Calu3 (cell line): ENCODE measurements at regions not wholly inside any gene's neighbourhood (a gene's known extent, or its start where the extent isn't known, plus 50 kb on each side); places are given as distances from the start of the nearest gene placed in this dataset.
"Not testable (repeated sequence)": the region's sequence is repeated elsewhere in the genome, so short reads cannot be mapped to it uniquely, and the experiment has no call there.

Source experiments
- BruUV-seq: library from RNA; stranded (reverse); fragments of 400-500 nt; replicated peaks from 2 replicates; lab custom pipeline; 2021; lab: Mats Ljungman, UMichigan
- CTCF ChIA-PET: fragments of 300-600 bp; sonication (Branson Sonifier 250); formaldehyde crosslinking; loops from one replicate; lab custom pipeline; 2022; ENCODE audit warnings: antibody characterized with exemption; lab: Charles Lee
- DNase-seq: peaks from one replicate; pipeline ENCODE4 v3.0.0; 2022
- H3K27ac Mint-ChIP-seq: one replicate; pipeline ENCODE4 v1.8.0; 2022; ENCODE audit warnings: mixed read lengths; ENCODE audit not compliant: unreplicated experiment
- H3K27me3 Mint-ChIP-seq: one replicate; pipeline ENCODE4 v1.8.0; 2022; ENCODE audit warnings: mixed read lengths; ENCODE audit not compliant: unreplicated experiment
- H3K36me3 Mint-ChIP-seq: one replicate; pipeline ENCODE4 v1.8.0; 2022; ENCODE audit warnings: mild to moderate bottlenecking, moderate library complexity, mixed read lengths; ENCODE audit not compliant: insufficient read depth, unreplicated experiment
- H3K4me1 Mint-ChIP-seq: one replicate; pipeline ENCODE4 v1.8.0; 2022; ENCODE audit warnings: mild to moderate bottlenecking, low read depth, mixed read lengths; ENCODE audit not compliant: unreplicated experiment
- H3K4me3 Mint-ChIP-seq: one replicate; pipeline ENCODE4 v1.8.0; 2022; ENCODE audit warnings: mild to moderate bottlenecking, low read depth, moderate library complexity, mixed read lengths; ENCODE audit not compliant: unreplicated experiment
- H3K9me3 Mint-ChIP-seq: one replicate; pipeline ENCODE4 v1.8.0; 2022; ENCODE audit warnings: low read depth, mixed read lengths; ENCODE audit not compliant: unreplicated experiment
- intact Hi-C: fragments of 100-400 bp; cut with micrococcal nuclease; formaldehyde crosslinking; loops from one replicate; pipeline ENCODE4 v1.10.0; 2022; ENCODE audit not compliant: unreplicated experiment
- TF ChIP-seq, protein P1 (sequence below): fragments of 200-600 bp; IDR thresholded peaks from one replicate; pipeline ENCODE4 v1.8.0; 2022; ENCODE audit warnings: antibody characterized with exemption; ENCODE audit not compliant: unreplicated experiment

DNA sequence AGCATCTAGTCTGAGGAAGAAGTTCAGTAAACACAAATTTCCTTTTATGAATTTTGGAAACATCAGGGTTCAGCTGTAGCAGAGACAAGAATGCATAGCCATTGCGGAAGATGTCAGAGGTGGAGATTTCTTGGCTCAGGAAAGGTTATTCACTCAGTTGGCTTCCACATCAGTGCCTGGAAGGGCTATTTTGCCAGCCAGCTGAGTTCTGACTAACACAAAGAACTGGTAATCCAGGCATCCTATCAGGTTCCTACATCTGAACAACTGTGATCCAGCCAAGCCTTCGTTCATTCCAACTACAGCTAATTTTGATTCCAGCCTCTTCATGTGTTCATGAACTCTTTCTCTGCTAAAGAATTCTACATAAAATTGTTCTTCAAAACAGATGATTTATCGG lies 965.6 kb downstream of the XPNPEP1 start:
- TF ChIP-seq, protein P1, sequence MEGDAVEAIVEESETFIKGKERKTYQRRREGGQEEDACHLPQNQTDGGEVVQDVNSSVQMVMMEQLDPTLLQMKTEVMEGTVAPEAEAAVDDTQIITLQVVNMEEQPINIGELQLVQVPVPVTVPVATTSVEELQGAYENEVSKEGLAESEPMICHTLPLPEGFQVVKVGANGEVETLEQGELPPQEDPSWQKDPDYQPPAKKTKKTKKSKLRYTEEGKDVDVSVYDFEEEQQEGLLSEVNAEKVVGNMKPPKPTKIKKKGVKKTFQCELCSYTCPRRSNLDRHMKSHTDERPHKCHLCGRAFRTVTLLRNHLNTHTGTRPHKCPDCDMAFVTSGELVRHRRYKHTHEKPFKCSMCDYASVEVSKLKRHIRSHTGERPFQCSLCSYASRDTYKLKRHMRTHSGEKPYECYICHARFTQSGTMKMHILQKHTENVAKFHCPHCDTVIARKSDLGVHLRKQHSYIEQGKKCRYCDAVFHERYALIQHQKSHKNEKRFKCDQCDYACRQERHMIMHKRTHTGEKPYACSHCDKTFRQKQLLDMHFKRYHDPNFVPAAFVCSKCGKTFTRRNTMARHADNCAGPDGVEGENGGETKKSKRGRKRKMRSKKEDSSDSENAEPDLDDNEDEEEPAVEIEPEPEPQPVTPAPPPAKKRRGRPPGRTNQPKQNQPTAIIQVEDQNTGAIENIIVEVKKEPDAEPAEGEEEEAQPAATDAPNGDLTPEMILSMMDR: no peak
- Mint-ChIP-seq H3K27me3 (no peaks in the 10 kb centered on the region), H3K27ac (no peak overlapping the region), H3K4me3 (no peak overlapping the region), H3K36me3 (no peaks in the 10 kb centered on the region), H3K9me3 (peaks cover 5% of the 10 kb centered on the region), H3K4me1 (no peaks in the 10 kb centered on the region)
- no TSS peak for BruUV-seq
- DNase-seq: no peak
- CTCF ChIA-PET: no interaction called here
- intact Hi-C loops: no loop called here

DNA sequence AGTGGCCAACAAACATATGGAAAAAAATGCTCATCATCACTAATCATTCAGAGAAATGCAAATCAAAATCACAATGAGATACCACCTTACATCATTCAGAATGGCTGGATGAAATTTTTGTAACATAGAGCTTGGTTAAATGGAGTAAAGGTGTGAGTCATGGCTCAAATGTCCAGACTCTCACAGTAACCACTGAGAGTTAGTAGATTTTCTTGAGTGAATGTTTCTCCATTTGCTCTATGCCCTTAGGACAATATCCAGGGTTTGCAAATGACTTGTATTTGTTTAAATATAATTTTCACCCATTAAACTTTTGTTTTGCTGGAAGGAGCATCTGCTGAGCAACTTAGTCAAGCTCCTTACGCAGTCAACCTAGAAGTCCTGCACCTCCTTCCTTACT lies 967.2 kb downstream of the XPNPEP1 start:
- CTCF ChIA-PET: no interaction called here
- no peaks in the 10 kb centered on the region for H3K4me1 Mint-ChIP-seq
- H3K9me3 Mint-ChIP-seq: peaks cover 11% of the 10 kb centered on the region
- H3K36me3 Mint-ChIP-seq: no peaks in the 10 kb centered on the region
- no peaks in the 10 kb centered on the region for H3K27me3 Mint-ChIP-seq
- no peak for DNase-seq
- no TSS peak for BruUV-seq
- intact Hi-C loops: no loop called here
- no peak overlapping the region for H3K27ac Mint-ChIP-seq
- H3K4me3 Mint-ChIP-seq: no peak overlapping the region
- TF ChIP-seq, protein P1: no peak

DNA sequence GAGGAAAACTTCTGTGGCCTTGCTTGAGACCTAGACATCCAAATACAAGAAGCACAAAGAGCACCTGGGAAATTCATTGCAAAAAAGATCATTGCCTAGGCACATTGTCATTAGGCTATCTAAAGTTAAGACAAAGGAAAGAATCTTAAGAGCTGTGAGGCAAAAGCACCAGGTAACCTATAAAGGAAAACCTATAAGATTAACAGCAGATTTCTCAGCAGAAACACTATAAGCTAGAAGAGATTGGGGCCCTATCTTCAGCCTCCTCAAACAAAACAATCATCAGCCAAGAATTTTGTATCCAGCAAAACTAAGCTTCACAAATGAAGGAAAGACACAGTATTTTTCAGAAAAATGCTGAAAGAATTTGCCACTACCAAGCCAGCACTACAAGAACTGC lies 1003.3 kb downstream of the XPNPEP1 start:
- H3K36me3 Mint-ChIP-seq, DNase-seq, H3K27ac Mint-ChIP-seq, intact Hi-C loops, H3K9me3 Mint-ChIP-seq, H3K27me3 Mint-ChIP-seq, BruUV-seq, H3K4me1 Mint-ChIP-seq, CTCF ChIA-PET, H3K4me3 Mint-ChIP-seq: not testable (repeated sequence)

DNA sequence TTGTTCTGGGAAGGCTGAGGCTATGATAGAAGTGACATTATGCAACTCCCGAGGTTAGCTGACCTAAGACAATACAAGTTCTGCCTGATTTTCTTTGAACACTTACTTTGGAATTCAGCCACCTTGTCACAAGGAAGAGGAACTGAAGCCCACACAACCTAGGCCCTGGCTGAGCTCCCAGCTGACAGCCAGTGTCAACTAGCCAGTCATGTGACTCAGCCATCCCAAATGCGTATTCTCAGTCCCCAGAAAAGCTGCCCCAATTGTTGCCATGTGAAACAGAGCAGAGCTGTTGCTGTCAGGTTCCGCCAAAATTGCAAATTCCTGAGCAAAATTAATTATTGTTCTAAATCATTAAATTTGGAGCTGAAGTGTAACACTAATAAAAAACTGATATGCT lies 1010.0 kb downstream of the XPNPEP1 start:
- H3K27ac Mint-ChIP-seq: no peak overlapping the region
- intact Hi-C loops: no loop called here
- H3K4me3 Mint-ChIP-seq: no peak overlapping the region
- CTCF ChIA-PET: interaction anchor here (0.6 kb wide), 1 partner anchor 73 kb away, joined by 3 read pairs; no protein-coding TSS in a partner anchor
- no TSS peak for BruUV-seq
- DNase-seq: no peak
- peaks cover 7% of the 10 kb centered on the region for H3K9me3 Mint-ChIP-seq
- TF ChIP-seq, protein P1: no peak
- H3K36me3 Mint-ChIP-seq: no peaks in the 10 kb centered on the region
- no peaks in the 10 kb centered on the region for H3K27me3 Mint-ChIP-seq
- H3K4me1 Mint-ChIP-seq: no peaks in the 10 kb centered on the region

DNA sequence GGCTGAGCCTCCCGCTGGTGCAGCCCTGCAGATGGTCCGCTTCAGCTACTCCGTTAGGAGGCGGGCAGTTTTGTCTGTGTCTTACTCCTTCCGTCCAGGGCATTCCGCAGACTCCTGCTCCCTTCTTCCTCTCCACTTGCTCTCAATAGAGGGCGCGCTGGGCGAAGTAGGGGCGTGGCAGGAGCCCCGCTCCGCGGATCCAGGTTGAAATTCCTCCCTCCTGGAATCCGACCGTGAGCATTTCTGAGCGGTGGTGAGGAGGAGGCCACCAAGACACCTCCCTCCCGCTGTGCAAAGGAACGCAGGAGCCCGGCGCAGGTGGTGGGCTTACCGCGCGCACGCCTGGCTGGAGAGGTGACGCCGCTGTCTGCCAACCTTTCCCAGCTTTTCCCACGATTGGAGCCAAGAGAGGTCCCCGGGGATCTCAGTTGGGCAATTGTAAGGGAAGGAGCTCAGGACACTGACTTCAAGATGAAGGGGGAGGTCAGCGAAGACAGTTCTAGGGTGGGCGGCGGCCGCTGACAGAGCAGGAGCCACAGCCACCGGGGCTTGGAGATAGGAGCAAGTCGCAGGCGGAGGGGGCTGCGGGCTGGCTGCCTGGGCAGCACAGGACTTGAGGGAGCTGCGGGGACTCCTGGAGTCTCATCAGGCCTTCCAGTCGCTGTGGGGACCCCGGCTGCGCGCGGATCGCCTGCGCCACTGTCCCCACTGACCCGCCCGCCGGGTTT lies 1011.3 kb downstream of the XPNPEP1 start:
- TF ChIP-seq, protein P1: no peak
- intact Hi-C loops: no loop called here
- Mint-ChIP-seq H3K4me3 (no peak overlapping the region), H3K4me1 (no peaks in the 10 kb centered on the region), H3K27me3 (no peaks in the 10 kb centered on the region), H3K27ac (no peak overlapping the region), H3K9me3 (peaks cover 10% of the 10 kb centered on the region), H3K36me3 (no peaks in the 10 kb centered on the region)
- DNase-seq: no peak
- no TSS peak for BruUV-seq
- CTCF ChIA-PET: no interaction called here
